ENCODE measurements at regions not wholly inside any gene's neighbourhood (a gene's known extent, or its start where the extent isn't known, plus 50 kb on each side); places are given as distances from the start of the nearest gene placed in this dataset.

DNA sequence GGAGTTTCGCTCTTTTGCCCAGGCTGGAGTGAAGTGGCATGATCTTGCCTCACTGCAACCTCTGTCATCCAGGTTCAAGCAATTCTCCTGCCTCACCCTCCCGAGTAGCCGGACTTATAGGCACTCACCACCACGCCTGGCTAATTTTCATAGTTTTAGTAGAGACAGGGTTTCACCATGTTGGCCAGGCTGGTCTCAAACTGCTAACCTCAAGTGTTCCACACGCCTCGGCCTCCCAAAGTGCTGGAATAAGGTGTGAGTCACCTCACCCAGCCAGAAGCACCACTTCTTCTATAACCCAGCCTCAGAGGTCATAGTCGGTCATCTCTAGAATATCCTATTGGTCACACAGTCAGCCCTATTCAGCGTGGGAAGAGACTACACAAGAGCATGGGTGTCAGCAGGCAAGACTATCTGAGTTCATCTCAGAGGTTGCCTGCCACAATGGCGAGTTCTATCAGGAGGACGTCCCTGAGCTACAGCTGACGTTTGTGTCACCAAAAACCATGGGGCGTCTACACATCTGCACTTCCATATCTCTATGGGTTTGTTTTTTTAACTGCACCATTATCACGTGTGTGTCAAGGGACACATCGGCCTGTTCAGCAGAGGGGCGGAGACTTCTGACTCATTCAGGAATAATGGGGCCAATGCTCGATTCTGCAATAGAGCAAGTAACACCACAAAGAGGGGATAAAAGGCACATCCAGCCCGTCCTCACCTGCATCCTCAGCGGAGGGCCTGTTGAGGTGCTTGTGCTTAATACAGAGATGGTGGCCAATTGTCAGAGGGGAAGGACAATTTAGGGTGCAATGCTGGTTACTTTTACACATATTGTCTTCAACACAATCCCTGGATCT, 256.3 kb upstream of the IRF2BP2 start (continued):
- TF ChIP-seq RBM25 (IDR thresholded peaks at IDR 0.05; ENCODE audit: low read depth, low read length, severe bottlenecking), result no peak
- TF ChIP-seq, protein P1, sequence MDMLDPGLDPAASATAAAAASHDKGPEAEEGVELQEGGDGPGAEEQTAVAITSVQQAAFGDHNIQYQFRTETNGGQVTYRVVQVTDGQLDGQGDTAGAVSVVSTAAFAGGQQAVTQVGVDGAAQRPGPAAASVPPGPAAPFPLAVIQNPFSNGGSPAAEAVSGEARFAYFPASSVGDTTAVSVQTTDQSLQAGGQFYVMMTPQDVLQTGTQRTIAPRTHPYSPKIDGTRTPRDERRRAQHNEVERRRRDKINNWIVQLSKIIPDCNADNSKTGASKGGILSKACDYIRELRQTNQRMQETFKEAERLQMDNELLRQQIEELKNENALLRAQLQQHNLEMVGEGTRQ (CRISPR knock-in tag; IDR thresholded peaks at IDR 0.05), result peak; percentile 72; the same call in 1 of the 2 replicates
- peak in 2 of 3 experiments; percentile 60 to 83 for TF ChIP-seq YY1 (IDR thresholded peaks at IDR 0.05; ENCODE audit: borderline replicate concordance in 1 of 3, control insufficient read depth in 1 of 3, extremely low read depth in 1 of 3, insufficient read depth in 3 of 3, insufficient read length in 1 of 3, insufficient replicate concordance in 2 of 3, low read depth in 1 of 3, low read length in 2 of 3)
- TF ChIP-seq, protein P2, sequence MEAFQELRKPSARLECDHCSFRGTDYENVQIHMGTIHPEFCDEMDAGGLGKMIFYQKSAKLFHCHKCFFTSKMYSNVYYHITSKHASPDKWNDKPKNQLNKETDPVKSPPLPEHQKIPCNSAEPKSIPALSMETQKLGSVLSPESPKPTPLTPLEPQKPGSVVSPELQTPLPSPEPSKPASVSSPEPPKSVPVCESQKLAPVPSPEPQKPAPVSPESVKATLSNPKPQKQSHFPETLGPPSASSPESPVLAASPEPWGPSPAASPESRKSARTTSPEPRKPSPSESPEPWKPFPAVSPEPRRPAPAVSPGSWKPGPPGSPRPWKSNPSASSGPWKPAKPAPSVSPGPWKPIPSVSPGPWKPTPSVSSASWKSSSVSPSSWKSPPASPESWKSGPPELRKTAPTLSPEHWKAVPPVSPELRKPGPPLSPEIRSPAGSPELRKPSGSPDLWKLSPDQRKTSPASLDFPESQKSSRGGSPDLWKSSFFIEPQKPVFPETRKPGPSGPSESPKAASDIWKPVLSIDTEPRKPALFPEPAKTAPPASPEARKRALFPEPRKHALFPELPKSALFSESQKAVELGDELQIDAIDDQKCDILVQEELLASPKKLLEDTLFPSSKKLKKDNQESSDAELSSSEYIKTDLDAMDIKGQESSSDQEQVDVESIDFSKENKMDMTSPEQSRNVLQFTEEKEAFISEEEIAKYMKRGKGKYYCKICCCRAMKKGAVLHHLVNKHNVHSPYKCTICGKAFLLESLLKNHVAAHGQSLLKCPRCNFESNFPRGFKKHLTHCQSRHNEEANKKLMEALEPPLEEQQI (IDR thresholded peaks at IDR 0.05), result 0 out of 2 replicates have a peak, but pooled peaks have one; percentile 21
- TF ChIP-seq KAT7 (CRISPR knock-in tag; IDR thresholded peaks at IDR 0.05; ENCODE audit: borderline replicate concordance), result no peak; the same call in 1 of the 2 replicates
- TF ChIP-seq, protein P3, sequence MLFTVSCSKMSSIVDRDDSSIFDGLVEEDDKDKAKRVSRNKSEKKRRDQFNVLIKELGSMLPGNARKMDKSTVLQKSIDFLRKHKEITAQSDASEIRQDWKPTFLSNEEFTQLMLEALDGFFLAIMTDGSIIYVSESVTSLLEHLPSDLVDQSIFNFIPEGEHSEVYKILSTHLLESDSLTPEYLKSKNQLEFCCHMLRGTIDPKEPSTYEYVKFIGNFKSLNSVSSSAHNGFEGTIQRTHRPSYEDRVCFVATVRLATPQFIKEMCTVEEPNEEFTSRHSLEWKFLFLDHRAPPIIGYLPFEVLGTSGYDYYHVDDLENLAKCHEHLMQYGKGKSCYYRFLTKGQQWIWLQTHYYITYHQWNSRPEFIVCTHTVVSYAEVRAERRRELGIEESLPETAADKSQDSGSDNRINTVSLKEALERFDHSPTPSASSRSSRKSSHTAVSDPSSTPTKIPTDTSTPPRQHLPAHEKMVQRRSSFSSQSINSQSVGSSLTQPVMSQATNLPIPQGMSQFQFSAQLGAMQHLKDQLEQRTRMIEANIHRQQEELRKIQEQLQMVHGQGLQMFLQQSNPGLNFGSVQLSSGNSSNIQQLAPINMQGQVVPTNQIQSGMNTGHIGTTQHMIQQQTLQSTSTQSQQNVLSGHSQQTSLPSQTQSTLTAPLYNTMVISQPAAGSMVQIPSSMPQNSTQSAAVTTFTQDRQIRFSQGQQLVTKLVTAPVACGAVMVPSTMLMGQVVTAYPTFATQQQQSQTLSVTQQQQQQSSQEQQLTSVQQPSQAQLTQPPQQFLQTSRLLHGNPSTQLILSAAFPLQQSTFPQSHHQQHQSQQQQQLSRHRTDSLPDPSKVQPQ (CRISPR knock-in tag; IDR thresholded peaks at IDR 0.05; ENCODE audit: borderline replicate concordance), result no peak
- TF ChIP-seq, protein P4, sequence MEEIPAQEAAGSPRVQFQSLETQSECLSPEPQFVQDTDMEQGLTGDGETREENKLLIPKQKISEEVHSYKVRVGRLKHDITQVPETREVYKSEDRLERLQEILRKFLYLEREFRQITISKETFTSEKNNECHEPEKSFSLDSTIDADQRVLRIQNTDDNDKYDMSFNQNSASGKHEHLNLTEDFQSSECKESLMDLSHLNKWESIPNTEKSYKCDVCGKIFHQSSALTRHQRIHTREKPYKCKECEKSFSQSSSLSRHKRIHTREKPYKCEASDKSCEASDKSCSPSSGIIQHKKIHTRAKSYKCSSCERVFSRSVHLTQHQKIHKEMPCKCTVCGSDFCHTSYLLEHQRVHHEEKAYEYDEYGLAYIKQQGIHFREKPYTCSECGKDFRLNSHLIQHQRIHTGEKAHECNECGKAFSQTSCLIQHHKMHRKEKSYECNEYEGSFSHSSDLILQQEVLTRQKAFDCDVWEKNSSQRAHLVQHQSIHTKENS (CRISPR knock-in tag; IDR thresholded peaks at IDR 0.05), result no peak
- no peak; the same call in 1 of the 2 replicates for TF ChIP-seq KLF13 (tag; IDR thresholded peaks at IDR 0.05; ENCODE audit: borderline replicate concordance, low read depth)
- no peak for TF ChIP-seq ZNF551 (CRISPR knock-in tag; IDR thresholded peaks at IDR 0.05)
- TF ChIP-seq TBP (optimal IDR thresholded peaks at IDR 0.05; ENCODE audit: low read depth, low read length), result peak; percentile 92
- TF ChIP-seq ZNF764 (CRISPR knock-in tag; IDR thresholded peaks at IDR 0.05; ENCODE audit: low read depth), result no peak
- TF ChIP-seq IFI16 (CRISPR knock-in tag; IDR thresholded peaks at IDR 0.05), result no peak
- TF ChIP-seq ESRRA (IDR thresholded peaks at IDR 0.05; ENCODE audit: borderline replicate concordance, low read depth), result peak; percentile 94
- TF ChIP-seq FOXA1 (IDR thresholded peaks at IDR 0.05; ENCODE audit: borderline replicate concordance), result no peak
- no peak for TF ChIP-seq ZNF354B (CRISPR knock-in tag; IDR thresholded peaks at IDR 0.05)
- peak; percentile 5; the same call in 1 of the 2 replicates for TF ChIP-seq THRAP3 (IDR thresholded peaks at IDR 0.05; ENCODE audit: borderline replicate concordance)
- no peak for TF ChIP-seq BRF1 (IDR thresholded peaks at IDR 0.05; ENCODE audit: borderline replicate concordance, extremely low read depth, insufficient read length)

Measured in K562 (cell line).